ENCODE measurements at regions not wholly inside any gene's neighbourhood (a gene's known extent, or its start where the extent isn't known, plus 50 kb on each side); places are given as distances from the start of the nearest gene placed in this dataset.

DNA sequence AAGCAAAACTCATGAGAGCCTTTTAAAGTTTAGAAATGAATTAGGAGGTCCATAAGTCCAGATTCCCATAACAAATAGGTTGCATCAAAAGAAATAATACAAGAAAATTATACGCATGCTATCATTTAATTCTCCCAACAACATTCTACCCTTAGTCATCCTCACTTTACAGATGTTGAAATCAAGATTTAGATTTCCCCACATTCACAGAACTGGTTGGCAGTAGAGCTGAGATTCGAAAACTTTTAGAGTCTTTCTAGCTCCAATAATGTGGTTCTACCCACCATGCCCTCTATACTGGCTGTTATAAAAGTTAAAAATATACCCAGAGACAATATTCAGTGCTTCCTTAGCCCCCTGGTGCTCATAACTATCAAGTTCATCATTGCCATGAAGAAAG, 56.6 kb upstream of the METAP2 start:
- DNase-seq (ENCODE audit: low read depth in 2 of 2), result peak in 1 of 2 donors; percentile 23
- TF ChIP-seq, protein P1, sequence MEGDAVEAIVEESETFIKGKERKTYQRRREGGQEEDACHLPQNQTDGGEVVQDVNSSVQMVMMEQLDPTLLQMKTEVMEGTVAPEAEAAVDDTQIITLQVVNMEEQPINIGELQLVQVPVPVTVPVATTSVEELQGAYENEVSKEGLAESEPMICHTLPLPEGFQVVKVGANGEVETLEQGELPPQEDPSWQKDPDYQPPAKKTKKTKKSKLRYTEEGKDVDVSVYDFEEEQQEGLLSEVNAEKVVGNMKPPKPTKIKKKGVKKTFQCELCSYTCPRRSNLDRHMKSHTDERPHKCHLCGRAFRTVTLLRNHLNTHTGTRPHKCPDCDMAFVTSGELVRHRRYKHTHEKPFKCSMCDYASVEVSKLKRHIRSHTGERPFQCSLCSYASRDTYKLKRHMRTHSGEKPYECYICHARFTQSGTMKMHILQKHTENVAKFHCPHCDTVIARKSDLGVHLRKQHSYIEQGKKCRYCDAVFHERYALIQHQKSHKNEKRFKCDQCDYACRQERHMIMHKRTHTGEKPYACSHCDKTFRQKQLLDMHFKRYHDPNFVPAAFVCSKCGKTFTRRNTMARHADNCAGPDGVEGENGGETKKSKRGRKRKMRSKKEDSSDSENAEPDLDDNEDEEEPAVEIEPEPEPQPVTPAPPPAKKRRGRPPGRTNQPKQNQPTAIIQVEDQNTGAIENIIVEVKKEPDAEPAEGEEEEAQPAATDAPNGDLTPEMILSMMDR (IDR thresholded peaks at IDR 0.05; ENCODE audit: low read depth, low read length), result no peak
- H3K4me3 ChIP-seq (replicated peaks in 1 of 2; ENCODE audit: low read depth in 2 of 2, low read length in 2 of 2), result no peak overlapping the region

DNA sequence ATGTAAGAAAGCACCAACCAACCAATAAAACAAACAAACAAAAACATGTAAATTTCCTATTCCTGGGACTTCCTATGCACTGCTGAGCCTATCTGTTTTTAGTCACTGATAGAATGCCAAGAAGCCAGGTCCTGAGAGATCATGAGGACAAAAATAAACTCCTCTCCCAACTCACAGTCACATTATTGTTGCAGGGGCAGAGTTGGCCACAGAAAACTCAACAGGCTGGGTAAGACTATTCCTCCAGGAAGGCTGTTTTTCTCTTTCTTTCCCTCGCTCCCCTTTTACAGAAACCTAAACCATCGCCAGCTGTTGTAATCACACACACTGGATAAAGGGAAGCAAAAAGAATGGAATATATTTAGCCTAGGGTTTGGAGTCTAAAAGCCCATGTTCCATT, 55.8 kb upstream of the METAP2 start:
- no peak for DNase-seq (ENCODE audit: low read depth in 2 of 2)
- no peak overlapping the region for H3K4me3 ChIP-seq (replicated peaks in 1 of 2; ENCODE audit: low read depth in 2 of 2, low read length in 2 of 2)
- TF ChIP-seq, protein P1 (IDR thresholded peaks at IDR 0.05; ENCODE audit: low read depth, low read length), result no peak

All from cardiac fibroblast (primary cell).